BE2C (cell line): ENCODE measurements at regions not wholly inside any gene's neighbourhood (a gene's known extent, or its start where the extent isn't known, plus 50 kb on each side); places are given as distances from the start of the nearest gene placed in this dataset.

ENCODE experiments used
- DNase-seq: peaks from one replicate; pipeline ENCODE4 v3.0.0-alpha.2; 2020
- H3K27me3 ChIP-seq: fragments of 250-450 bp; sonication (Bioruptor Pico); 2 replicates; pipeline ENCODE4 v1.5.1; 2020; ENCODE audit warnings: mild to moderate bottlenecking
- H3K36me3 ChIP-seq: fragments of 250-450 bp; sonication (Bioruptor Pico); 2 replicates; pipeline ENCODE4 v1.5.1; 2020; ENCODE audit warnings: mild to moderate bottlenecking
- H3K4me1 ChIP-seq: fragments of 250-450 bp; sonication (Bioruptor Pico); 2 replicates; pipeline ENCODE4 v1.5.1; 2020
- H3K4me3 ChIP-seq: 2 replicates; pipeline ENCODE4 v1.5.1; 2011; ENCODE audit warnings: low read depth, low read length
- H3K9me3 ChIP-seq: fragments of 250-450 bp; sonication (Bioruptor Pico); 2 replicates; pipeline ENCODE4 v1.5.1; 2020
- CTCF ChIP-seq: IDR thresholded peaks from 2 replicates; pipeline ENCODE4 v1.5.1; 2012; ENCODE audit warnings: mild to moderate bottlenecking, low read depth, low read length

- Histone ChIP-seq H3K4me3 (no peak overlapping the region), H3K36me3 (no peaks in the 10 kb centered on the region), H3K27me3 (no peaks in the 10 kb centered on the region), H3K9me3 (no peaks in the 10 kb centered on the region), H3K4me1 (no peaks in the 10 kb centered on the region)
- no peak for DNase-seq
- TF ChIP-seq CTCF: peak; percentile 47
Measured at GRCh38 chrX:36908801-36909675, 99.1 kb upstream of the FAM47C start.

GRCh38 chrX:36909676-36910030, 98.5 kb upstream of the FAM47C start:
- H3K4me3 ChIP-seq: no peak overlapping the region
- no peaks in the 10 kb centered on the region for H3K9me3 ChIP-seq
- TF ChIP-seq CTCF: no peak
- H3K36me3 ChIP-seq: no peaks in the 10 kb centered on the region
- no peaks in the 10 kb centered on the region for H3K27me3 ChIP-seq
- H3K4me1 ChIP-seq: no peaks in the 10 kb centered on the region
- no peak for DNase-seq

GRCh38 chrX:36913551-36913950, 94.6 kb upstream of the FAM47C start:
- Histone ChIP-seq H3K36me3 (no peaks in the 10 kb centered on the region), H3K27me3 (no peaks in the 10 kb centered on the region), H3K9me3 (no peaks in the 10 kb centered on the region), H3K4me3 (no peak overlapping the region), H3K4me1 (no peaks in the 10 kb centered on the region)
- no peak for TF ChIP-seq CTCF
- DNase-seq: no peak

GRCh38 chrX:36916941-36917340, 91.2 kb upstream of the FAM47C start:
- H3K4me3 ChIP-seq: no peak overlapping the region
- no peak for TF ChIP-seq CTCF

DNA sequence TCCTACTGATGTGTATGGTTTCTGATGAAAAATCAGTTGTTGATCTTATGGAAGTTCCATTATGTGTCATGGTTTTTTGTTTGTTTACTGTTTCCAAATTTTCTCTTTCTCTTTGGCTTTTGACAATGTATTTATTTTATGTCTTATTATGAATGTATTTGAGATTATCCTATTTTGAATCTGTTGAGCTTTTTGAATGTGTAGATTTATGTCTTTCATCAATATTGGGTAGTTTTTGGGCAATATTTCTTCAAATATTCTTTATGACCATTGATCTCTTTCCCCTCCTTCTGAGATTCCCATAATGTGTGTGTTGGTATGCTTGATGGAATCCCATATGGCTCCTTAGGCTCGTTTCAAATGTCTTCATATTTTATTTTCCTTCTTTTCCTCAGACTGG, 80.5 kb upstream of the FAM47C start:
- H3K4me1 ChIP-seq: no peaks in the 10 kb centered on the region
- H3K4me3 ChIP-seq: no peak overlapping the region
- no peaks in the 10 kb centered on the region for H3K36me3 ChIP-seq
- no peaks in the 10 kb centered on the region for H3K9me3 ChIP-seq
- TF ChIP-seq CTCF: no peak
- no peaks in the 10 kb centered on the region for H3K27me3 ChIP-seq
- no peak for DNase-seq

More at GRCh38 chrX:36916941-36917340, 91.2 kb upstream of the FAM47C start:
- no peak for DNase-seq
- no peaks in the 10 kb centered on the region for H3K9me3 ChIP-seq
- no peaks in the 10 kb centered on the region for H3K27me3 ChIP-seq
- no peaks in the 10 kb centered on the region for H3K4me1 ChIP-seq
- H3K36me3 ChIP-seq: no peaks in the 10 kb centered on the region

GRCh38 chrX:36930491-36930890, 77.7 kb upstream of the FAM47C start:
- Histone ChIP-seq H3K9me3 (no peaks in the 10 kb centered on the region), H3K4me1 (no peaks in the 10 kb centered on the region), H3K4me3 (no peak overlapping the region), H3K36me3 (no peaks in the 10 kb centered on the region), H3K27me3 (no peaks in the 10 kb centered on the region)
- DNase-seq: no peak
- no peak for TF ChIP-seq CTCF
